Lower leg skin (tissue), 3 donors: ENCODE measurements at regions not wholly inside any gene's neighbourhood (a gene's known extent, or its start where the extent isn't known, plus 50 kb on each side); places are given as distances from the start of the nearest gene placed in this dataset.

ENCODE experiments used
- POLR2A ChIP-seq, 2 donors: fragments of 450-650 bp; IDR thresholded peaks; one replicate each; pipeline ENCODE4 v1.6.1; 2016 to 2017; ENCODE audit warnings: antibody characterized with exemption in 2 of 2, mild to moderate bottlenecking in 1 of 2, moderate library complexity in 1 of 2
- TF ChIP-seq, protein P1 (sequence below), 3 donors: fragments of 450-650 bp; IDR thresholded peaks; one replicate each; pipeline ENCODE4 v1.5.1; 2016; ENCODE audit warnings: antibody characterized with exemption in 3 of 3, mild to moderate bottlenecking in 3 of 3, moderate library complexity in 2 of 3

DNA sequence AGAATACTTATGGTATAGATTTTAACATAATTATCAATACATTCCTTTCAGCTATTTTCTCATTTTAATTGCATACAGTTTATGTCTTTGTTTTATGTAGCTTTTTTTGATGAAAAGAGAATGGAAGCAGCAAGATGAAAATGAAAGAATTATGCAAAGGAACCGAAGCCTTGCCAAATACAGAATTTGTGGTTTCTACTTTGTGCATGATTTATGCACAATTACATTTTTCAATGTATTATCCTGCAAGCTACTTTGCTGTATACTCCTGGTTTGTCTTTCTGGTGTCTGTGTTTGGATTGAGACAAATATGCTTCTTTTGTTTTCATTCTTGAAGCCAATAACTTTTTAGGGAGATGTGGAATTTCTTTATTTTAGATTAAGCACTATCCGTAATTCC is 1642.6 kb upstream of the CELF4 start:
- TF ChIP-seq, protein P1, sequence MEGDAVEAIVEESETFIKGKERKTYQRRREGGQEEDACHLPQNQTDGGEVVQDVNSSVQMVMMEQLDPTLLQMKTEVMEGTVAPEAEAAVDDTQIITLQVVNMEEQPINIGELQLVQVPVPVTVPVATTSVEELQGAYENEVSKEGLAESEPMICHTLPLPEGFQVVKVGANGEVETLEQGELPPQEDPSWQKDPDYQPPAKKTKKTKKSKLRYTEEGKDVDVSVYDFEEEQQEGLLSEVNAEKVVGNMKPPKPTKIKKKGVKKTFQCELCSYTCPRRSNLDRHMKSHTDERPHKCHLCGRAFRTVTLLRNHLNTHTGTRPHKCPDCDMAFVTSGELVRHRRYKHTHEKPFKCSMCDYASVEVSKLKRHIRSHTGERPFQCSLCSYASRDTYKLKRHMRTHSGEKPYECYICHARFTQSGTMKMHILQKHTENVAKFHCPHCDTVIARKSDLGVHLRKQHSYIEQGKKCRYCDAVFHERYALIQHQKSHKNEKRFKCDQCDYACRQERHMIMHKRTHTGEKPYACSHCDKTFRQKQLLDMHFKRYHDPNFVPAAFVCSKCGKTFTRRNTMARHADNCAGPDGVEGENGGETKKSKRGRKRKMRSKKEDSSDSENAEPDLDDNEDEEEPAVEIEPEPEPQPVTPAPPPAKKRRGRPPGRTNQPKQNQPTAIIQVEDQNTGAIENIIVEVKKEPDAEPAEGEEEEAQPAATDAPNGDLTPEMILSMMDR (IDR thresholded peaks at IDR 0.05) = no peak
- no peak for TF ChIP-seq POLR2A (IDR thresholded peaks at IDR 0.05)
